Endothelial cell of umbilical vein (primary cell): ENCODE measurements at regions not wholly inside any gene's neighbourhood (a gene's known extent, or its start where the extent isn't known, plus 50 kb on each side); places are given as distances from the start of the nearest gene placed in this dataset.

Source experiments
- BruUV-seq: library from RNA; stranded (reverse); fragments of 400-500 nt; replicated peaks from 2 replicates; lab custom pipeline; 2021; lab: Mats Ljungman, UMichigan
- CTCF ChIA-PET: fragments of 300-600, 350-600 bp; sonication (Branson Sonifier 250); formaldehyde crosslinking; loops from one replicate; lab custom pipeline; 2021; ENCODE audit warnings: antibody characterized with exemption, inconsistent platforms; lab: Charles Lee
- POLR2A ChIA-PET: fragments of 300-600, 350-600 bp; sonication (Branson Sonifier 250); formaldehyde crosslinking; loops from one replicate; lab custom pipeline; 2021; ENCODE audit warnings: antibody characterized with exemption, inconsistent platforms; lab: Charles Lee
- DNase-seq: peaks from one replicate; pipeline ENCODE4 v3.0.0-alpha.2; 2011; ENCODE audit warnings: low read depth, low spot score
- FAIRE-seq: peaks from 2 replicates; lab custom pipeline; 2011; peaks lifted over from hg19 to GRCh38; lab: Jason Lieb, UNC
- H2AFZ ChIP-seq: 2 replicates; pipeline ENCODE4 v1.6.0; 2012; ENCODE audit warnings: low read depth, low read length, control low read depth, inconsistent platforms
- H3K27ac ChIP-seq: 2 replicates; pipeline ENCODE4 v1.5.1; 2011; ENCODE audit warnings: low read depth, mild to moderate bottlenecking, control low read depth, low read length, moderate library complexity; ENCODE audit not compliant: insufficient read depth
- H3K27me3 ChIP-seq, 2 experiments: 2 replicates each; pipeline versions ENCODE4 v1.6.0 to v1.6.1; 2011; ENCODE audit warnings: low read length in 2 of 2, mixed read lengths in 1 of 2; ENCODE audit not compliant: control insufficient read depth in 2 of 2, insufficient read depth in 2 of 2
- H3K36me3 ChIP-seq, 2 experiments: 2 replicates in 1 of 2; 3 replicates in 1 of 2; pipeline ENCODE4 v1.5.1; 2011; ENCODE audit warnings: low read length in 2 of 2, mild to moderate bottlenecking in 1 of 2, moderate library complexity in 1 of 2; ENCODE audit not compliant: control insufficient read depth in 2 of 2, insufficient read depth in 2 of 2; ENCODE audit errors: extremely low read depth in 1 of 2
- H3K4me1 ChIP-seq: 3 replicates; pipeline ENCODE4 v1.5.1; 2011; ENCODE audit warnings: mild to moderate bottlenecking, low read length; ENCODE audit not compliant: control insufficient read depth, insufficient read depth; ENCODE audit errors: extremely low read depth
- H3K4me2 ChIP-seq: 2 replicates; pipeline ENCODE4 v1.6.1; 2011; ENCODE audit warnings: low read length, control low read depth, mixed read lengths; ENCODE audit not compliant: insufficient read depth
- H3K4me3 ChIP-seq, 3 experiments: fragments of 200-600 bp in 1 of 3; sonication (generic), shearing (Covaris generic) in 1 of 3; replicated peaks in 1 of 3; 2 replicates each; pipeline ENCODE4 v1.5.1; 2011 to 2016; ENCODE audit warnings: control low read depth in 3 of 3, low read length in 3 of 3, mild to moderate bottlenecking in 2 of 3, inconsistent platforms in 1 of 3, low read depth in 1 of 3, moderate library complexity in 1 of 3; ENCODE audit not compliant: insufficient read depth in 1 of 3
- H3K79me2 ChIP-seq: 2 replicates; pipeline ENCODE4 v1.6.0; 2012; ENCODE audit warnings: low read length, inconsistent platforms; ENCODE audit not compliant: control insufficient read depth, insufficient read depth
- H3K9ac ChIP-seq: replicated peaks from 2 replicates; pipeline ENCODE3; 2011; ENCODE audit warnings: low read length, control low read depth; ENCODE audit not compliant: insufficient read depth; ENCODE audit errors: extremely low read depth
- H3K9me1 ChIP-seq: replicated peaks from 3 replicates; pipeline ENCODE4 v1.6.0; 2011; ENCODE audit warnings: mild to moderate bottlenecking, low read length; ENCODE audit not compliant: control insufficient read depth, insufficient read depth; ENCODE audit errors: extremely low read depth
- H3K9me3 ChIP-seq: replicated peaks from 2 replicates; pipeline ENCODE4 v1.5.1; 2012; ENCODE audit warnings: low read length, inconsistent platforms; ENCODE audit not compliant: control insufficient read depth, insufficient read depth
- H4K20me1 ChIP-seq: replicated peaks from 2 replicates; pipeline ENCODE3; 2011; ENCODE audit warnings: mild to moderate bottlenecking, low read length; ENCODE audit not compliant: control insufficient read depth, insufficient read depth; ENCODE audit errors: extremely low read depth
- CTCF ChIP-seq, 2 donors: IDR thresholded peaks; 1 replicate in 1 of 2; 2 replicates in 1 of 2; pipeline ENCODE4 v1.5.1; 2011; ENCODE audit warnings: low read length in 2 of 2, mild to moderate bottlenecking in 2 of 2, moderate library complexity in 2 of 2, control low read depth in 1 of 2, inconsistent platforms in 1 of 2, low read depth in 1 of 2; ENCODE audit not compliant: insufficient read depth in 1 of 2; ENCODE audit errors: extremely low read depth in 1 of 2
- EZH2 ChIP-seq: IDR thresholded peaks from 2 replicates; pipeline ENCODE4 v1.6.1; 2012; ENCODE audit warnings: borderline replicate concordance, low read depth, mild to moderate bottlenecking, moderate library complexity, low read length, inconsistent platforms; ENCODE audit not compliant: severe bottlenecking
- FOS ChIP-seq: IDR thresholded peaks from 2 replicates; pipeline ENCODE4 v1.6.1; 2011; ENCODE audit warnings: mild to moderate bottlenecking, low read length, moderate library complexity, borderline replicate concordance; ENCODE audit not compliant: insufficient read depth
- GATA2 ChIP-seq: IDR thresholded peaks from 2 replicates; pipeline ENCODE4 v1.7.0; 2011; ENCODE audit warnings: low read depth, mild to moderate bottlenecking, moderate library complexity, mixed read lengths, low read length; ENCODE audit not compliant: insufficient read length, insufficient read depth
- JUN ChIP-seq: IDR thresholded peaks from 2 replicates; pipeline ENCODE4 v1.6.1; 2011; ENCODE audit warnings: borderline replicate concordance, low read depth; ENCODE audit not compliant: insufficient read length, insufficient read depth
- MYC ChIP-seq: IDR thresholded peaks from one replicate; pipeline ENCODE4 v1.6.1; 2011; ENCODE audit warnings: mild to moderate bottlenecking, low read depth, low read length
- POLR2A ChIP-seq: IDR thresholded peaks from 2 replicates; pipeline ENCODE4 v1.6.1; 2012; ENCODE audit warnings: low read depth, mild to moderate bottlenecking, control low read depth, low read length
- POLR2AphosphoS5 ChIP-seq: IDR thresholded peaks from 2 replicates; pipeline ENCODE4 v1.6.1; 2012; ENCODE audit warnings: low read depth, mild to moderate bottlenecking, control low read depth, low read length, moderate library complexity; ENCODE audit not compliant: insufficient read depth
- dilution Hi-C: fragments of 300-500 bp; cut with MboI; formaldehyde crosslinking; loops from one replicate; pipeline ENCODE4 v1.15.0; 2019; ENCODE audit warnings: low sequenced_read_pairs; ENCODE audit not compliant: extremely low pct_ligation_motif_present
- intact Hi-C: fragments of 100-400 bp; cut with micrococcal nuclease; formaldehyde crosslinking; loops from one replicate; pipeline ENCODE4 v1.10.0; 2022
- TF ChIP-seq, protein P1 (sequence below): IDR thresholded peaks from 2 replicates; pipeline ENCODE4 v1.6.1; 2011; ENCODE audit not compliant: insufficient read depth, insufficient read length

DNA sequence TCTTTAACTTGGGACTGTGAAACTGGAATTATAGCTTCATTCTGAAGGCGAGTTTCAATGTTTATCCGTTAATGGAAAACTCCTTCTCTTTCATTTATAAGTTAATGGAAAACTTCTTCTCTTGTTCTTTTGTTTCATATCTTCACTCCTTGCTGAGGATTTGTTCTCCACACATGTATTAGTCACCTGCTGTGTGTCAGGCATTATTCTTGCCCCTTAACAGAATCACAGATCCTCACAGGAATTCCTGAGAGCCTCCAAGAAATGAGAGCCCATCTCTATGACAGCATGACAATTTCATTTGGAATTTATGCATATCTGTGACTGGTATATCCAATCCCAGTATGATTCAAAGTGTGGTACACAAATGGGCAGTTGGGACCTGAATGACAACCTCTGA is 545.8 kb downstream of the BCL11A start:
- Histone ChIP-seq H4K20me1 (no peaks in the 10 kb centered on the region), H3K4me2 (no peak overlapping the region), H3K9me1 (no peaks in the 10 kb centered on the region), H3K36me3 (no peaks in the 10 kb centered on the region), H3K4me3 (no peak overlapping the region), H3K9ac (no peak overlapping the region), H3K27me3 (no peaks in the 10 kb centered on the region), H3K4me1 (no peaks in the 10 kb centered on the region), H2AFZ (no peak overlapping the region), H3K9me3 (peaks cover 2% of the 10 kb centered on the region), H3K27ac (no peak overlapping the region), H3K79me2 (no peaks in the 10 kb centered on the region)
- ChIA-PET POLR2A (no interaction called here), CTCF (no interaction called here)
- no peak for TF ChIP-seq FOS
- DNase-seq (no peak), FAIRE-seq (no peak)
- intact Hi-C loops (no loop called here), dilution Hi-C loops (no loop called here)
- no TSS peak for BruUV-seq

GRCh38 chr2:60003076-60003475 is 550.4 kb downstream of the BCL11A start:
- ChIA-PET CTCF (no interaction called here), POLR2A (no interaction called here)
- Histone ChIP-seq H3K27me3 (no peaks in the 10 kb centered on the region), H3K9me1 (no peaks in the 10 kb centered on the region), H3K4me3 (no peak overlapping the region), H2AFZ (no peak overlapping the region), H3K4me1 (no peaks in the 10 kb centered on the region), H4K20me1 (no peaks in the 10 kb centered on the region), H3K36me3 (no peaks in the 10 kb centered on the region), H3K9ac (no peak overlapping the region), H3K4me2 (no peak overlapping the region), H3K27ac (no peak overlapping the region), H3K9me3 (peaks cover under 1% of the 10 kb centered on the region), H3K79me2 (no peaks in the 10 kb centered on the region)
- TF ChIP-seq CTCF (IDR thresholded peaks at IDR 0.05; ENCODE audit: extremely low read depth in 1 of 2, insufficient read depth in 1 of 2, low read depth in 1 of 2, low read length in 2 of 2), result no peak
- TF ChIP-seq, protein P1, sequence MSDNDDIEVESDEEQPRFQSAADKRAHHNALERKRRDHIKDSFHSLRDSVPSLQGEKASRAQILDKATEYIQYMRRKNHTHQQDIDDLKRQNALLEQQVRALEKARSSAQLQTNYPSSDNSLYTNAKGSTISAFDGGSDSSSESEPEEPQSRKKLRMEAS, result no peak
- TF ChIP-seq FOS, result no peak
- no peak for TF ChIP-seq JUN
- TF ChIP-seq POLR2AphosphoS5, result no peak
- no peak for TF ChIP-seq EZH2
- TF ChIP-seq POLR2A, result no peak
- TF ChIP-seq GATA2, result no peak
- TF ChIP-seq MYC, result no peak
- dilution Hi-C loops, result no loop called here
- intact Hi-C loops, result no loop called here
- BruUV-seq, result no TSS peak
- DNase-seq (no peak), FAIRE-seq (no peak)
